NCI-H345 (cell line): ENCODE measurements at regions not wholly inside any gene's neighbourhood (a gene's known extent, or its start where the extent isn't known, plus 50 kb on each side); places are given as distances from the start of the nearest gene placed in this dataset.

Source experiments
- DNase-seq: peaks from one replicate; lab custom pipeline; 2025; lab: John Stamatoyannopoulos, UW

DNA sequence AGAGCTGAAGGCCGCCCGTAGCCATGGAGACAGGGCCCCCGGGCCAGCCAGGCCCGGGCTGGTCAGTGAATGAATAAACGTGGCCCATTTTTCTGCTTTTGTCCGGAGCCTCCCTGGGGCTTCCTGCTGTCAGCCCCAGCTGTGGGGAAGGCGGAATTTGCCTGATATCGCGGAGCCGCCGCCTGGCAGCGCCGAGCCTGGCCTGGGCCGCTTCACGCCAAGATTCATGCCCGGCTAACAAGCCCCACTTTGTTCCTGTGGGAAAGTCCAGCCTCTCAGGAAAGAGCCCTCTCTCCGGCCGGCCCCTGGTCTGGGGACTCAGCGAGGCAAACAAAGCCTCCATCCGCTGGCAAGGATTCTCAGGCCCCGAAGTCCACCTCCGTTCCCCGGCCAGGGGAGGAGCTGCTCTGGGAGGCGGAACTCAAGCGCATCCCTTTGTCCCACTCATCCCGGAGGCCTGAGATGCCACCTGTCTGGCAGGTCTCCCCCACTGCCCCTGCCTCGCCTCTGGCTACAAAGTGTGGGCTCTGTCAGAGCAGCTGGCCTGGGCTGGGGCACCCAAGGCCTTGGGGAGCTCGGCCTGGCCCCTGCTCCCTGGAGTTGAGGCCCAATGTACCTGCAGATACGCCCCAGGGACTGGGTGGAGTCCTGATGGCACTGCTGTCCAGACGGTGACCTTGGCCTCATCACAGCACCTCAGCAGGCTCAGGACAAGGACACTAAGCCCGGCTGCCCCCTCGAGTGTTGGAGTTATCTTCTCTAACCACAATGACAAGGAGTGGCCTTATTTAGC is 51.6 kb upstream of the SLC6A11 start:
- no peak for DNase-seq

DNA sequence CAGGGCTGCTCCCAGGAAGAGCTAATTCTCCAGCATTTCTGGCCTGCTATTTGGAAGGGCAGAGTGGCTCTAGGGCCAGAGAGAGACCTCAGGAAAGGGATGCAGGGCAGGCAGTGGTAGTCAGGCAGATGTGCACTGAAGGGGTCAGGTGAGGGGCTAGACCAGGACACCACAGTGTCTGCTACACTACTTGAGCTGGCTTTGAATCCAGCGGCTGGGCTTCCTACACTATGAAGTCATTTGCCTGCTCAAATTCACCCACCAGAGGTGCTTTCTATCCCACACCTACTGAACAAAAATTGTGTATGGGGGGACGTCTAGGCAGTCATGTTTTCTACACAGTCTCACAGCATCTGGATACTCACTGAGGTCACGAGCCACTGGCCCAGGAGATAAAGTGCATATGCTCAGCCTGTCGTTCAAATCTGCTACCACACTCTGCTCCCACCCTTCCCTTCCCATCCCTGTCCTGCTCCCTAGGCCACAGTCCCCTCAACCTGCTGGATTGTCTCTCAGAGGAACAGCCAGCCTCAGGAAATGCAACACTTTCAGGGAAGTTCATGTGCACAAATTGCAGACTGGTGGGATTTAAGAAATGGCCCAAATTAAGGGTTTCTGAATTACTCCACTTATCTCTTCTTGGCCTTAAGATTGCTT is 49.9 kb upstream of the SLC6A11 start:
- no peak for DNase-seq
